Loucy (cell line): ENCODE measurements at regions not wholly inside any gene's neighbourhood (a gene's known extent, or its start where the extent isn't known, plus 50 kb on each side); places are given as distances from the start of the nearest gene placed in this dataset.

Experiments
- EZH2phosphoT487 ChIP-seq: fragments of 200-600 bp; IDR thresholded peaks from 2 replicates; pipeline ENCODE4 v1.6.1; 2018; ENCODE audit warnings: antibody characterized with exemption, mild to moderate bottlenecking, moderate library complexity, borderline replicate concordance
- TF ChIP-seq, protein P1 (sequence below): fragments of 200-600 bp; sonication (generic); conservative IDR thresholded peaks from 2 replicates; pipeline ENCODE4 v1.5.1; 2014; ENCODE audit warnings: mild to moderate bottlenecking, antibody characterized with exemption, low read length

DNA sequence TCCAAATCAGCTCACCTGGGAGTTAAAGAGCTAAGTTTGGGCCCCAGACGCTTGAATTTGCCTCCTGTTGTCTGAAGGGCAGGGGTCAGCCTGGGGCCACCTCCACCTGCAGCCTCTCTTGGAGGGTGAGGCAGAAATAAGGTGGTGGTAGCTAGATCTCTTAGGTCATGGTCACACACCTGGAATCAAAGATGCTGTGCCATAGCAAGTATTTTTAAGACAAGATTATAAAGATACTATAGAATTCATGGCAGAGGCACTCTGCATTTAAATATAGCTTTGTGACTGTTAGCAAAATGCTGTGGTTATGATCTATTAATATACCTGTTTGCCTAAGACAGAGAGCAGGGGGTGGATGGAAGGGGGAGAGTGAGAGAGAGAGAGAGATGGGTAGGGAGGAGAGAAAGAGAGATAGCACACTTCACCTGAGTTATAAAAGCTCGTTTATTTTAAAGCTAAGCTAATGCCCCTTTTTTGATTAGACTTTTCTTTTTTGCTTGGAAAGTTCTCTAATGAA, 242.7 kb downstream of the TMEM182 start:
- TF ChIP-seq, protein P1, sequence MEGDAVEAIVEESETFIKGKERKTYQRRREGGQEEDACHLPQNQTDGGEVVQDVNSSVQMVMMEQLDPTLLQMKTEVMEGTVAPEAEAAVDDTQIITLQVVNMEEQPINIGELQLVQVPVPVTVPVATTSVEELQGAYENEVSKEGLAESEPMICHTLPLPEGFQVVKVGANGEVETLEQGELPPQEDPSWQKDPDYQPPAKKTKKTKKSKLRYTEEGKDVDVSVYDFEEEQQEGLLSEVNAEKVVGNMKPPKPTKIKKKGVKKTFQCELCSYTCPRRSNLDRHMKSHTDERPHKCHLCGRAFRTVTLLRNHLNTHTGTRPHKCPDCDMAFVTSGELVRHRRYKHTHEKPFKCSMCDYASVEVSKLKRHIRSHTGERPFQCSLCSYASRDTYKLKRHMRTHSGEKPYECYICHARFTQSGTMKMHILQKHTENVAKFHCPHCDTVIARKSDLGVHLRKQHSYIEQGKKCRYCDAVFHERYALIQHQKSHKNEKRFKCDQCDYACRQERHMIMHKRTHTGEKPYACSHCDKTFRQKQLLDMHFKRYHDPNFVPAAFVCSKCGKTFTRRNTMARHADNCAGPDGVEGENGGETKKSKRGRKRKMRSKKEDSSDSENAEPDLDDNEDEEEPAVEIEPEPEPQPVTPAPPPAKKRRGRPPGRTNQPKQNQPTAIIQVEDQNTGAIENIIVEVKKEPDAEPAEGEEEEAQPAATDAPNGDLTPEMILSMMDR, result no peak
- no peak for TF ChIP-seq EZH2phosphoT487
